Trophoblast cell (in vitro differentiated cells and primary cell): ENCODE measurements at regions not wholly inside any gene's neighbourhood (a gene's known extent, or its start where the extent isn't known, plus 50 kb on each side); places are given as distances from the start of the nearest gene placed in this dataset.
"Not testable (repeated sequence)": the region's sequence is repeated elsewhere in the genome, so short reads cannot be mapped to it uniquely, and the experiment has no call there.

ENCODE experiments used
- DNase-seq, 2 donors: peaks; one replicate each; pipeline ENCODE4 v3.0.0-alpha.2; 2016
- H2AFZ ChIP-seq: 2 replicates; pipeline ENCODE4 v1.6.1; 2013; ENCODE audit warnings: low read length, moderate library complexity, mild to moderate bottlenecking; ENCODE audit not compliant: insufficient read depth, poor library complexity
- H2AK5ac ChIP-seq: 2 replicates; pipeline ENCODE4 v1.6.1; 2013; ENCODE audit warnings: mild to moderate bottlenecking, low read length
- H2BK120ac ChIP-seq: 2 replicates; pipeline ENCODE4 v1.6.1; 2013; ENCODE audit warnings: low read length, mild to moderate bottlenecking, moderate library complexity; ENCODE audit not compliant: insufficient read depth, poor library complexity
- H2BK12ac ChIP-seq: 2 replicates; pipeline ENCODE4 v1.6.1; 2013; ENCODE audit warnings: mild to moderate bottlenecking, low read length, moderate library complexity
- H2BK5ac ChIP-seq: 2 replicates; pipeline ENCODE4 v1.6.1; 2013; ENCODE audit warnings: low read length, low read depth, moderate library complexity, mild to moderate bottlenecking; ENCODE audit not compliant: poor library complexity
- H3K14ac ChIP-seq: 2 replicates; pipeline ENCODE4 v1.6.1; 2013; ENCODE audit warnings: mild to moderate bottlenecking, low read length
- H3K18ac ChIP-seq: 2 replicates; pipeline ENCODE4 v1.6.1; 2013; ENCODE audit warnings: mild to moderate bottlenecking, low read length
- H3K23ac ChIP-seq: 2 replicates; pipeline ENCODE4 v1.6.1; 2013; ENCODE audit warnings: low read length
- H3K27ac ChIP-seq: 2 replicates; pipeline ENCODE4 v1.5.1; 2013; ENCODE audit warnings: low read depth, mild to moderate bottlenecking, inconsistent platforms, low read length, moderate library complexity
- H3K27me3 ChIP-seq: 2 replicates; pipeline ENCODE4 v1.6.1; 2013; ENCODE audit warnings: inconsistent platforms, mild to moderate bottlenecking, low read length, moderate library complexity; ENCODE audit not compliant: insufficient read depth
- H3K36me3 ChIP-seq, 2 experiments: 1 replicate in 1 of 2; 2 replicates in 1 of 2; pipeline ENCODE4 v1.6.1; 2013; ENCODE audit warnings: low read length in 2 of 2, mild to moderate bottlenecking in 2 of 2, moderate library complexity in 1 of 2; ENCODE audit not compliant: insufficient read depth in 2 of 2, control insufficient read depth in 1 of 2
- H3K4ac ChIP-seq: 2 replicates; pipeline ENCODE4 v1.6.1; 2013; ENCODE audit warnings: low read depth, mild to moderate bottlenecking, low read length, moderate library complexity
- H3K4me1 ChIP-seq, 2 experiments: 1 replicate in 1 of 2; 2 replicates in 1 of 2; pipeline ENCODE4 v1.6.1; 2013; ENCODE audit warnings: low read length in 2 of 2, mild to moderate bottlenecking in 2 of 2, moderate library complexity in 1 of 2; ENCODE audit not compliant: insufficient read depth in 2 of 2, control insufficient read depth in 1 of 2
- H3K4me2 ChIP-seq: 2 replicates; pipeline ENCODE4 v1.6.1; 2013; ENCODE audit warnings: inconsistent platforms, mild to moderate bottlenecking, low read length, moderate library complexity
- H3K4me3 ChIP-seq: 2 replicates; pipeline ENCODE4 v1.5.1; 2013; ENCODE audit warnings: mild to moderate bottlenecking, low read depth, low read length, inconsistent platforms
- H3K79me1 ChIP-seq: one replicate; pipeline ENCODE4 v1.6.1; 2013; ENCODE audit warnings: low read length
- H3K79me2 ChIP-seq: 2 replicates; pipeline ENCODE4 v1.6.1; 2013; ENCODE audit warnings: low read length, mild to moderate bottlenecking; ENCODE audit not compliant: control insufficient read depth, insufficient read depth, poor library complexity
- H3K9ac ChIP-seq: 2 replicates; pipeline ENCODE4 v1.6.1; 2013; ENCODE audit warnings: mild to moderate bottlenecking, low read length
- H3K9me3 ChIP-seq: 2 replicates; pipeline ENCODE4 v1.6.1; 2013; ENCODE audit warnings: low read depth, mild to moderate bottlenecking, control low read depth, inconsistent platforms, low read length; ENCODE audit not compliant: insufficient read depth
- H4K12ac ChIP-seq: 2 replicates; pipeline ENCODE4 v1.6.1; 2013; ENCODE audit warnings: low read depth, mild to moderate bottlenecking, low read length, moderate library complexity
- H4K8ac ChIP-seq: 2 replicates; pipeline ENCODE4 v1.6.1; 2013; ENCODE audit warnings: low read depth, mild to moderate bottlenecking, low read length, moderate library complexity
- H4K91ac ChIP-seq: one replicate; pipeline ENCODE4 v1.6.1; 2013; ENCODE audit warnings: low read depth, mild to moderate bottlenecking, low read length, moderate library complexity
- WGBS: extraction: QIAGEN DNeasy Blood & Tissue Kit; methylation state at CpG from one replicate; pipeline ENCODE4 v1.1.7; 2013; ENCODE audit warnings: missing lambda C conversion rate; ENCODE audit not compliant: insufficient read length, insufficient coverage; ENCODE audit errors: extremely low coverage; 5-methylcytosine and 5-hydroxymethylcytosine counted together

- H4K8ac ChIP-seq, H3K4me1 ChIP-seq, H3K79me1 ChIP-seq, H3K79me2 ChIP-seq, DNase-seq, H3K36me3 ChIP-seq, H2BK12ac ChIP-seq, H3K9ac ChIP-seq, H3K4ac ChIP-seq, H3K27ac ChIP-seq, H2BK5ac ChIP-seq, H3K14ac ChIP-seq, H2AK5ac ChIP-seq, H3K27me3 ChIP-seq, H3K4me3 ChIP-seq, H2BK120ac ChIP-seq, H3K18ac ChIP-seq, H4K12ac ChIP-seq, H3K9me3 ChIP-seq, H3K23ac ChIP-seq, H2AFZ ChIP-seq, H3K4me2 ChIP-seq, H4K91ac ChIP-seq: not testable (repeated sequence)
- WGBS = no CpG with 5 or more reads among the region's 9 CpGs
Observed at GRCh38 chr15:84154787-84155186, 80.8 kb upstream of the GOLGA6L4 start.

- not testable (repeated sequence) for H3K27ac ChIP-seq, H3K4me1 ChIP-seq, H4K91ac ChIP-seq, H2AFZ ChIP-seq, H3K27me3 ChIP-seq, H2BK120ac ChIP-seq, H4K8ac ChIP-seq, H3K14ac ChIP-seq, H3K79me1 ChIP-seq, H3K79me2 ChIP-seq, H2BK5ac ChIP-seq, H3K9me3 ChIP-seq, H3K9ac ChIP-seq, H3K18ac ChIP-seq, H4K12ac ChIP-seq, H3K36me3 ChIP-seq, DNase-seq, H3K4me2 ChIP-seq, H2BK12ac ChIP-seq, H3K4ac ChIP-seq, H3K23ac ChIP-seq, H2AK5ac ChIP-seq, H3K4me3 ChIP-seq
- no CpG with 5 or more reads among the region's 22 CpGs for WGBS
Observed at GRCh38 chr15:84155792-84156587, 79.6 kb upstream of the GOLGA6L4 start.

DNA sequence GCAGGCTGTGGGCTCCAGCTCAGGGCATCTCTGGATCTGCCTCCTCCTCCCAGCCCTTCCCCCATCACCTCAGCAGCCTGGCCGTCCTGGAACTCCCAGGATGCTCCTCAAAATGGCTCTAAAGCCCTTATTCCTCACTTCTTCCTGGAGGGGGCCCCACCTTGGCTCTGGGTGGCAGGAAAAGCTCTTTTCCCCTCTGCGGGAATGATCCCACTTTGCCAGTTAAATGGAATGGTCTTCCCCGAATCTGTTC, 79.1 kb upstream of the GOLGA6L4 start:
- H2BK12ac ChIP-seq, H3K4me2 ChIP-seq, H3K4me1 ChIP-seq, H3K9ac ChIP-seq, H2AFZ ChIP-seq, H2BK5ac ChIP-seq, H3K18ac ChIP-seq, H2AK5ac ChIP-seq, H3K4ac ChIP-seq, DNase-seq, H4K12ac ChIP-seq, H3K36me3 ChIP-seq, H3K27ac ChIP-seq, H3K79me2 ChIP-seq, H3K27me3 ChIP-seq, H4K91ac ChIP-seq, H2BK120ac ChIP-seq, H3K79me1 ChIP-seq, H3K23ac ChIP-seq, H3K9me3 ChIP-seq, H4K8ac ChIP-seq, H3K4me3 ChIP-seq, H3K14ac ChIP-seq: not testable (repeated sequence)
- no CpG with 5 or more reads among the region's 3 CpGs for WGBS

- not testable (repeated sequence) for H3K36me3 ChIP-seq, DNase-seq, H4K91ac ChIP-seq, H3K9ac ChIP-seq, H3K79me2 ChIP-seq, H2AK5ac ChIP-seq, H4K12ac ChIP-seq, H3K9me3 ChIP-seq, H2BK12ac ChIP-seq, H4K8ac ChIP-seq, H3K79me1 ChIP-seq, H3K4me1 ChIP-seq, H2BK5ac ChIP-seq, H2BK120ac ChIP-seq, H3K23ac ChIP-seq, H3K27me3 ChIP-seq, H3K27ac ChIP-seq, H3K14ac ChIP-seq, H2AFZ ChIP-seq, H3K18ac ChIP-seq, H3K4me2 ChIP-seq, H3K4me3 ChIP-seq, H3K4ac ChIP-seq
- no CpG with 5 or more reads among the region's 11 CpGs for WGBS
Observed at GRCh38 chr15:84157056-84157632, 78.4 kb upstream of the GOLGA6L4 start.
